Brain microvascular endothelial cell (primary cell): ENCODE measurements at regions not wholly inside any gene's neighbourhood (a gene's known extent, or its start where the extent isn't known, plus 50 kb on each side); places are given as distances from the start of the nearest gene placed in this dataset.

Source experiments
- DNase-seq: peaks from one replicate; pipeline ENCODE4 v3.0.0-alpha.2; 2020
- H3K27ac ChIP-seq: fragments of 250-450 bp; sonication (Bioruptor Pico); 2 replicates; pipeline ENCODE4 v1.5.1; 2020; ENCODE audit warnings: mild to moderate bottlenecking, moderate library complexity
- H3K27me3 ChIP-seq: fragments of 250-450 bp; sonication (Bioruptor Pico); replicated peaks from 2 replicates; pipeline ENCODE4 v1.5.1; 2020; ENCODE audit warnings: mild to moderate bottlenecking
- H3K36me3 ChIP-seq: fragments of 250-450 bp; sonication (Bioruptor Pico); replicated peaks from 2 replicates; pipeline ENCODE4 v1.5.1; 2020; ENCODE audit warnings: mild to moderate bottlenecking
- H3K4me3 ChIP-seq: 2 replicates; pipeline ENCODE4 v1.5.1; 2011; ENCODE audit warnings: low read depth, mild to moderate bottlenecking, control low read depth, low read length, moderate library complexity
- in situ Hi-C: cut with HindIII; loops from 2 replicates; pipeline ENCODE4 v1.10.0; 2017; ENCODE audit warnings: low sequenced_read_pairs, low pct_ligation_motif_present
- TF ChIP-seq, protein P1 (sequence below): IDR thresholded peaks from 2 replicates; pipeline ENCODE4 v1.5.1; 2011; ENCODE audit warnings: low read depth, mild to moderate bottlenecking, moderate library complexity, low read length, control low read depth, inconsistent platforms; ENCODE audit errors: missing control alignments

DNA sequence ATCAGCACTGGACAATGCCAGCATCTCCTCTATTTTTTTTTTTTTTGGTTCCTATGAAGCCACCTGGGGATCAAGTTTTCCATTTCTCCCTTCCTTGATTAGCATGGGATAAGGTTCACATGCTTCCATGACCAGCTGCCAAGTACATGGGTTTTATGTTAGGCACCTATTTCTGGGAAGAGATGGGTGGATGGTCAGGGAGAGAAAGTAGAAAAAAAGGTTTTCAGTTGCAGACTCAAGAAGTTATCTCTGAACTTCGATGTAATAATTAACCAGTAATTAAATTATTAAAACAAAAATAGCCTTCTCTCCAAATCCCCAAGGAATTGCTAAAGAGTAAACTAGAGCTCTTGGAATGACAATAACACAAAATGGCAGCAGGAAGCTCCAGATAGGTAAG is 164.9 kb upstream of the MAF start:
- H3K27ac ChIP-seq, result no peak overlapping the region
- TF ChIP-seq, protein P1, sequence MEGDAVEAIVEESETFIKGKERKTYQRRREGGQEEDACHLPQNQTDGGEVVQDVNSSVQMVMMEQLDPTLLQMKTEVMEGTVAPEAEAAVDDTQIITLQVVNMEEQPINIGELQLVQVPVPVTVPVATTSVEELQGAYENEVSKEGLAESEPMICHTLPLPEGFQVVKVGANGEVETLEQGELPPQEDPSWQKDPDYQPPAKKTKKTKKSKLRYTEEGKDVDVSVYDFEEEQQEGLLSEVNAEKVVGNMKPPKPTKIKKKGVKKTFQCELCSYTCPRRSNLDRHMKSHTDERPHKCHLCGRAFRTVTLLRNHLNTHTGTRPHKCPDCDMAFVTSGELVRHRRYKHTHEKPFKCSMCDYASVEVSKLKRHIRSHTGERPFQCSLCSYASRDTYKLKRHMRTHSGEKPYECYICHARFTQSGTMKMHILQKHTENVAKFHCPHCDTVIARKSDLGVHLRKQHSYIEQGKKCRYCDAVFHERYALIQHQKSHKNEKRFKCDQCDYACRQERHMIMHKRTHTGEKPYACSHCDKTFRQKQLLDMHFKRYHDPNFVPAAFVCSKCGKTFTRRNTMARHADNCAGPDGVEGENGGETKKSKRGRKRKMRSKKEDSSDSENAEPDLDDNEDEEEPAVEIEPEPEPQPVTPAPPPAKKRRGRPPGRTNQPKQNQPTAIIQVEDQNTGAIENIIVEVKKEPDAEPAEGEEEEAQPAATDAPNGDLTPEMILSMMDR, result no peak
- H3K4me3 ChIP-seq, result no peak overlapping the region
- in situ Hi-C loops, result no loop called here
- H3K27me3 ChIP-seq, result no peaks in the 10 kb centered on the region
- no peaks in the 10 kb centered on the region for H3K36me3 ChIP-seq
- DNase-seq, result no peak

DNA sequence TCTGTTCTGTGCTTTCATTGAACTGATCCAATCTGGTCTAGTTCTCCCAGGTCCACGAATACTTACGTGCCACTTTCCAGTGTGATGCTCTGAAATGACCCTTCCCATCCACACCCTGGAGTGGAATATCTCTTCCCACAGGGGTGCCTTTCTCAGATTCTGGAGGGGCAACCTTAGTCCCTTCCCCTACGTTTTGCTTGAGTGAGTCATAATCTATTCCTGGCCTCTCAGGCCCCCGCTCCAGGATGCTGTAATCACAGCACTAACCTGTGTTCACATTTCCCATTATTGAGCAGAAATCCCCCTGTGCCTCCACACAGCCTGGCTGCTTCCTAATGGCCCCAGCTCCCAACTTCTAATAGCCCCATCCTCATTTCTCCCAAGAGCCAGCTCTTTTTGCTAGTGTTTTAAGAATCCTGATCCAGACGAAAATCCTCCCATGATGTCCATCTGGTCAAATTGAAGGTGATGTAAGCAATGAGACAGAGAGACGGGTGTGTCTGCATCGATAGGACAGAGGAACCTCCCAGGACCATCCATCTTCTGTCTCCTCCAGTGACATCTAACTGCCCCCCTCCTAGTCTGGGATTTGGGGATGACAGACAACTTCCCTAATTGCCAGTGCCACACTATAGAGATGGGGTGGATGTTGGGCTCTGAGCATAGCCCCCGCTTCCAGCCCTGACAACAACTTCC is 164.0 kb upstream of the MAF start:
- TF ChIP-seq, protein P1, result no peak
- in situ Hi-C loops, result no loop called here
- DNase-seq, result no peak
- H3K4me3 ChIP-seq, result no peak overlapping the region
- no peaks in the 10 kb centered on the region for H3K27me3 ChIP-seq
- no peaks in the 10 kb centered on the region for H3K36me3 ChIP-seq
- no peak overlapping the region for H3K27ac ChIP-seq

DNA sequence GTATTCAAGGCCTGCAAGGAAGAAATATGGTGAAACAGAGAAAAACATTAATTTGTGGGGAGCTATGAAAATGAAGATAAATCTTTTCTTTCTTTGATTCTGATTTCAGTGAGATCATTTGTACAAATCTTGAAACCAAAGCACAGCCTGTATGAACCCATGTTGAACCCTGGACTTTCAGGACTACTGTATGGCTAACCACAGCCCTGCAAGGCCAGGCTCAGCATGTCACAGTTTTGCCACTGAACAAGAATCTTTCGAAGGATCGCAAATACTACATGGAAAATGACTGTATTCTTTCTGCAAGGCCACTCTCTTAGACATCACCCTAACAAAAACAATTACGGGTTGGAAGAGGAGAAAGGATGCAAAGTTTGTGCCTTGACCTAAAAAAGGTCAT is 161.7 kb upstream of the MAF start:
- no peaks in the 10 kb centered on the region for H3K36me3 ChIP-seq
- H3K27ac ChIP-seq, result no peak overlapping the region
- H3K4me3 ChIP-seq, result no peak overlapping the region
- in situ Hi-C loops, result no loop called here
- TF ChIP-seq, protein P1, result no peak
- H3K27me3 ChIP-seq, result no peaks in the 10 kb centered on the region
- no peak for DNase-seq

DNA sequence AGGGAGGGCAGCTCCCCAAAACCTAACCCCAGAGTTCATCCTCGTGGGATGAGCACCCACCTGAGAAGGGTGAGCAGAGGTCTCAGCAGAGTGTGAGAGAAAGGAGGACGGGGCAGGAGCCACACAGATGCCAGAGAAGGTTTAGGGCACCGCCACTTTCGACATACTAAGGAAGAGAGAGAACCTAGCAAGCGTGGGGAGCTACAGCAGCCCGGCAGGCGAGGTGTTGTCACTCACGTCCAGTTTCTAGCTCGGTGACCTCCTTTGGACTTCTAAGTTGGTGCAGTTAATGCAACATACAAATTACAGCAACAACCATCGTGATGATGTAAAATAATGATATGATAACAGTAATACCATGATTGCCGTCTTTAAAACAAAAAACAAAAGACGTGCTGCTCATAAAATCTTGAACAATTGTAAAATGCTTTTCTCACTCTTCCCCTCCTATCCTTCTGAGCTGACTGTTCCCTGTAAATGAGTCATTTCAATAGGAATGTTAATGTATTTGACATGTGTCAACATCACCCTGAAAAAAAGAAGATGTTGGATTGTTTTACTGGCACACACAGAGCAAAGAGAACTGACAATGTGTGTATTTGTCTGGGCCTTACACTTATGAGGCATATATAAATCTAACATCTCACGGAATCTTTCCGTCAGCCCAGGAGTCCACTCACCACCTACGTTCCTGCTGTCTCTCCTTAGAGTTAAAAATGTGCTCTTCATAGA is 158.2 kb upstream of the MAF start:
- Histone ChIP-seq H3K4me3 (no peak overlapping the region), H3K27ac (no peak overlapping the region)

DNA sequence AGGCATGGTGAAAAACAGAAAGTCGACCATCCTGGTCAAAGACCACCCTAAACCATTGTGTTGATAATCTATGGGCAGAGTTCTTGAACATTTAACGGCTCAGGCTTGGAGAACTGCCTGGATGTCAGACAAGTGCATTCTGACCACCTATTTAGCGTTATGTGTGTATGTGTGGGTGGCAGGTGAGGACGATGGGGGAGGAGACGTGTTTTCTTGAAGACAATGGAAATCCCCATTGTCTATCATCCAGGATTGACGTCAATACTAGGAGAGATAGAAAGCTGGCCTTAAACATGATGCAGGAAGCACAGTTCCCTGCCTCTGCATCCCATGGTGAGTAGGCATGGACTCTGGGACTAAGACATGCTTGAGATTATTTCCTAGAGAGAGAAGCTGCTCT is 157.4 kb upstream of the MAF start:
- TF ChIP-seq, protein P1, result no peak
- Histone ChIP-seq H3K27ac (no peak overlapping the region), H3K27me3 (no peaks in the 10 kb centered on the region), H3K4me3 (no peak overlapping the region), H3K36me3 (no peaks in the 10 kb centered on the region)
- in situ Hi-C loops, result no loop called here
- DNase-seq, result no peak

More for the DNA sequence above, 158.2 kb upstream of the MAF start:
- DNase-seq, result no peak
- H3K27me3 ChIP-seq, result no peaks in the 10 kb centered on the region
- in situ Hi-C loops, result no loop called here
- H3K36me3 ChIP-seq, result no peaks in the 10 kb centered on the region
- TF ChIP-seq, protein P1, result no peak
